GM12865 (cell line): ENCODE measurements at regions not wholly inside any gene's neighbourhood (a gene's known extent, or its start where the extent isn't known, plus 50 kb on each side); places are given as distances from the start of the nearest gene placed in this dataset.

ENCODE experiments used
- DNase-seq: peaks from one replicate; pipeline ENCODE4 v3.0.0; 2010; ENCODE audit warnings: low read depth
- H3K4me3 ChIP-seq: 2 replicates; pipeline ENCODE4 v1.5.1; 2011; ENCODE audit warnings: mild to moderate bottlenecking, low read depth, low read length, control low read depth
- TF ChIP-seq, protein P1 (sequence below): IDR thresholded peaks from 2 replicates; pipeline ENCODE4 v1.5.1; 2011; ENCODE audit warnings: low read length, control low read depth, low read depth, inconsistent platforms; ENCODE audit not compliant: insufficient read depth; ENCODE audit errors: missing control alignments

DNA sequence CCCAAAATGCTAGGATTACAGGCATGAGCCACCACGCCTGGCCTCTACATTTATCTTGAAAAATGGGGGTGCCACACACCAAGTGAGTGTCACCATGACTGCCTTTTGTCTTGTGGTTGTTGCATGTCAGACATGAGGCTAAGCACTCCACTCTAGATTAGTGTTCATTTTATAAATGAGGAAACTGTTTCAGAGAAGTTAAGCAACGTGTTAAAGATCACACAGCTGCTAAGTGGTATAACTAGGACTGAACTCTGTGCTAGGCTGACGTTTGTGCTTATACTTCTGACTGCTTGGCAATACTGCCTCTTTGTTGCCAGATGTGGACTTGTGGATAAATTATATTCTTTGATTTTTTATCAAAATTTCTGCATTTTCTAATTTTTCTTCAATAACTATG lies 50.8 kb upstream of the SMAD6 start:
- no peak overlapping the region for H3K4me3 ChIP-seq
- TF ChIP-seq, protein P1, sequence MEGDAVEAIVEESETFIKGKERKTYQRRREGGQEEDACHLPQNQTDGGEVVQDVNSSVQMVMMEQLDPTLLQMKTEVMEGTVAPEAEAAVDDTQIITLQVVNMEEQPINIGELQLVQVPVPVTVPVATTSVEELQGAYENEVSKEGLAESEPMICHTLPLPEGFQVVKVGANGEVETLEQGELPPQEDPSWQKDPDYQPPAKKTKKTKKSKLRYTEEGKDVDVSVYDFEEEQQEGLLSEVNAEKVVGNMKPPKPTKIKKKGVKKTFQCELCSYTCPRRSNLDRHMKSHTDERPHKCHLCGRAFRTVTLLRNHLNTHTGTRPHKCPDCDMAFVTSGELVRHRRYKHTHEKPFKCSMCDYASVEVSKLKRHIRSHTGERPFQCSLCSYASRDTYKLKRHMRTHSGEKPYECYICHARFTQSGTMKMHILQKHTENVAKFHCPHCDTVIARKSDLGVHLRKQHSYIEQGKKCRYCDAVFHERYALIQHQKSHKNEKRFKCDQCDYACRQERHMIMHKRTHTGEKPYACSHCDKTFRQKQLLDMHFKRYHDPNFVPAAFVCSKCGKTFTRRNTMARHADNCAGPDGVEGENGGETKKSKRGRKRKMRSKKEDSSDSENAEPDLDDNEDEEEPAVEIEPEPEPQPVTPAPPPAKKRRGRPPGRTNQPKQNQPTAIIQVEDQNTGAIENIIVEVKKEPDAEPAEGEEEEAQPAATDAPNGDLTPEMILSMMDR, result no peak
- no peak for DNase-seq

DNA sequence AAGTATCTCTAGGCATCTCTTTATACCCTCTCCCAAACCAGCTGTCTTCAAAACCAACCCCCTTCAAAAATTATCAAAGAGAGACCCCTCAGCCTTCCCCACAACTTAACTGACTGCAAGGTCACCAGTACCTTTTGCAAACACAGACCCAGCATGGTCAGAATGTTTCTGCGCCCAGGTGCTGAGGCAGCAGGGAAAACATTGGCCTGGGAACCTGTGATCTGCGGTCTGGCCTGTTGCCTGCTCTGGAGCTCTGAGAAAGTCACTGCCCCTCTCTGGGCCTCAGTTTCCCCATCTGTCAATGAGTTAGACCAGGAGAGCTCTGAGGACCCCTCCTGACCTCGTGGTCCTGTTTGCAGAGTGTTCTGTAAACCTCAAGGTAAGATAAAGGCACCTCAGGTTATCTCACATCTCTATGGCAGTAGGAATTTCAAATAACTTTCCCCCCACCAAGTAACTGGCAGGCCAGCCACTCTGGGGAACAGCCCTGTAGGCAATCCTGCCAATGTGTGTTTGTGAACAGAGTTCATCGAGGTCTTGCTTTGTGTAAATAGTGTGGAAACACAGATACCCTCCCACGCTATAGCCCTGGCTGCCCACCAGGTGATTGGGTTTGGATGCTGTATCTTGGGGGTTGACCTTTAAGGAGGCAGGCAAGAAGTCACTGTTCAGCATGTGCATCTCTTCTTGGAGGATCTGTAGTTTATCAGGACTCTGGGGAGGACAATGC lies 50.0 kb upstream of the SMAD6 start:
- DNase-seq, result no peak
- no peak overlapping the region for H3K4me3 ChIP-seq
- TF ChIP-seq, protein P1, result no peak
